ENCODE measurements at regions not wholly inside any gene's neighbourhood (a gene's known extent, or its start where the extent isn't known, plus 50 kb on each side); places are given as distances from the start of the nearest gene placed in this dataset.

- SMC1A ChIA-PET (ENCODE audit: uncharacterized antibody, unreplicated experiment): interaction anchor here (1.6 kb wide), 1 partner anchor 15 kb away, joined by 4 read pairs; no protein-coding TSS in a partner anchor
- CTCF ChIA-PET: no interaction called here
- 0 out of 3 replicates have a peak, but pooled peaks cover 1% of the 10 kb centered on the region for H3K9me3 ChIP-seq (replicated peaks; ENCODE audit: control insufficient read depth, insufficient read depth, low read length)
- H3K27me3 ChIP-seq (replicated peaks in 1 of 2; ENCODE audit: control insufficient read depth in 2 of 2, insufficient read depth in 2 of 2, low read length in 1 of 2): no peaks in the 10 kb centered on the region
- H2AFZ ChIP-seq (ENCODE audit: control insufficient read depth, low read depth, low read length): no peak overlapping the region
- 40% methylated on average over 8 of the region's 8 CpGs for WGBS (ENCODE audit: insufficient coverage, insufficient replicate concordance, low lambda C conversion rate, missing lambda C conversion rate)
- TF ChIP-seq CHD4 (IDR thresholded peaks at IDR 0.05): no peak
- no peak for TF ChIP-seq CUX1 (IDR thresholded peaks at IDR 0.05; ENCODE audit: insufficient replicate concordance, low read depth, low read length)
- no peak for TF ChIP-seq IKZF2 (IDR thresholded peaks at IDR 0.05)
- no peak for TF ChIP-seq RCOR1 (conservative IDR thresholded peaks at IDR 0.05; ENCODE audit: low read depth, low read length)
- TF ChIP-seq POU2F2 (IDR thresholded peaks at IDR 0.05; ENCODE audit: borderline replicate concordance, low read depth, low read length): no peak
- no peak for TF ChIP-seq FOXK2 (IDR thresholded peaks at IDR 0.05)
- no peak for TF ChIP-seq HDGF (IDR thresholded peaks at IDR 0.05)
- TF ChIP-seq NR2F1 (conservative IDR thresholded peaks at IDR 0.05): no peak
- TF ChIP-seq, protein P1, sequence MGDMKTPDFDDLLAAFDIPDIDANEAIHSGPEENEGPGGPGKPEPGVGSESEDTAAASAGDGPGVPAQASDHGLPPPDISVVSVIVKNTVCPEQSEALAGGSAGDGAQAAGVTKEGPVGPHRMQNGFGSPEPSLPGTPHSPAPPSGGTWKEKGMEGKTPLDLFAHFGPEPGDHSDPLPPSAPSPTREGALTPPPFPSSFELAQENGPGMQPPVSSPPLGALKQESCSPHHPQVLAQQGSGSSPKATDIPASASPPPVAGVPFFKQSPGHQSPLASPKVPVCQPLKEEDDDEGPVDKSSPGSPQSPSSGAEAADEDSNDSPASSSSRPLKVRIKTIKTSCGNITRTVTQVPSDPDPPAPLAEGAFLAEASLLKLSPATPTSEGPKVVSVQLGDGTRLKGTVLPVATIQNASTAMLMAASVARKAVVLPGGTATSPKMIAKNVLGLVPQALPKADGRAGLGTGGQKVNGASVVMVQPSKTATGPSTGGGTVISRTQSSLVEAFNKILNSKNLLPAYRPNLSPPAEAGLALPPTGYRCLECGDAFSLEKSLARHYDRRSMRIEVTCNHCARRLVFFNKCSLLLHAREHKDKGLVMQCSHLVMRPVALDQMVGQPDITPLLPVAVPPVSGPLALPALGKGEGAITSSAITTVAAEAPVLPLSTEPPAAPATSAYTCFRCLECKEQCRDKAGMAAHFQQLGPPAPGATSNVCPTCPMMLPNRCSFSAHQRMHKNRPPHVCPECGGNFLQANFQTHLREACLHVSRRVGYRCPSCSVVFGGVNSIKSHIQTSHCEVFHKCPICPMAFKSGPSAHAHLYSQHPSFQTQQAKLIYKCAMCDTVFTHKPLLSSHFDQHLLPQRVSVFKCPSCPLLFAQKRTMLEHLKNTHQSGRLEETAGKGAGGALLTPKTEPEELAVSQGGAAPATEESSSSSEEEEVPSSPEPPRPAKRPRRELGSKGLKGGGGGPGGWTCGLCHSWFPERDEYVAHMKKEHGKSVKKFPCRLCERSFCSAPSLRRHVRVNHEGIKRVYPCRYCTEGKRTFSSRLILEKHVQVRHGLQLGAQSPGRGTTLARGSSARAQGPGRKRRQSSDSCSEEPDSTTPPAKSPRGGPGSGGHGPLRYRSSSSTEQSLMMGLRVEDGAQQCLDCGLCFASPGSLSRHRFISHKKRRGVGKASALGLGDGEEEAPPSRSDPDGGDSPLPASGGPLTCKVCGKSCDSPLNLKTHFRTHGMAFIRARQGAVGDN (IDR thresholded peaks at IDR 0.05): no peak
- no peak for TF ChIP-seq PBX3 (IDR thresholded peaks at IDR 0.05; ENCODE audit: insufficient replicate concordance, low read depth, low read length)
- TF ChIP-seq SPI1 (IDR thresholded peaks at IDR 0.05; ENCODE audit: borderline replicate concordance, insufficient read depth, low read depth, low read length): no peak
- no peak for TF ChIP-seq POLR2AphosphoS5 (IDR thresholded peaks at IDR 0.05; ENCODE audit: low read length)
- no peak for TF ChIP-seq BCL11A (IDR thresholded peaks at IDR 0.05; ENCODE audit: low read depth, low read length)
- no peak overlapping the region for H3K9ac ChIP-seq (ENCODE audit: control insufficient read depth, insufficient read depth, low read length)
- no peaks in the 10 kb centered on the region for H3K79me2 ChIP-seq (ENCODE audit: control insufficient read depth, insufficient read depth, low read length)
- ATAC-seq (no peak), FAIRE-seq (no peak), DNase-seq (ENCODE audit: low read depth, low spot score) (no peak)
- POLR2A ChIA-PET: no interaction called here
- H4K20me1 ChIP-seq (ENCODE audit: control insufficient read depth, insufficient read depth): no peaks in the 10 kb centered on the region
- intact Hi-C loops (cut with micrococcal nuclease; ENCODE audit: unreplicated experiment): no loop called here
- no peaks in the 10 kb centered on the region for H3K36me3 ChIP-seq (ENCODE audit: control insufficient read depth in 2 of 2, insufficient read depth in 2 of 2, low read length in 1 of 2)
- H3K4me1 ChIP-seq (ENCODE audit: control insufficient read depth, insufficient read depth, low read length): peaks cover 9% of the 10 kb centered on the region
- BruUV-seq (replicated peaks): no TSS peak
- RAD21 ChIA-PET (ENCODE audit: unreplicated experiment): no interaction called here
- in situ Hi-C loops (cut with MboI): no loop called here
- H3K4me2 ChIP-seq (ENCODE audit: control insufficient read depth, insufficient read depth): no peak overlapping the region
- H3K4me3 ChIP-seq: no peak overlapping the region
- no peak overlapping the region for H3K27ac ChIP-seq (ENCODE audit: control insufficient read depth, insufficient read depth)
These were observed 329.3 kb downstream of the ENC1 start for GRCh38 chr5:74310997-74311930.
